ENCODE measurements at regions not wholly inside any gene's neighbourhood (a gene's known extent, or its start where the extent isn't known, plus 50 kb on each side); places are given as distances from the start of the nearest gene placed in this dataset.

- DNase-seq (ENCODE audit: low spot score), result no peak
- TF ChIP-seq CTCF (IDR thresholded peaks at IDR 0.05; ENCODE audit: extremely low read depth, missing control alignments), result no peak
These were observed 63.8 kb upstream of the C1orf87 start for GRCh38 chr1:60137406-60137805.

- no peak for TF ChIP-seq CTCF (IDR thresholded peaks at IDR 0.05; ENCODE audit: extremely low read depth, missing control alignments)
- no peak for DNase-seq (ENCODE audit: low spot score)
These were observed 62.8 kb upstream of the C1orf87 start for GRCh38 chr1:60136395-60136794.

GRCh38 chr1:60134716-60135115 lies 61.1 kb upstream of the C1orf87 start:
- no peak for DNase-seq (ENCODE audit: low spot score)

GRCh38 chr1:60133848-60134247 lies 60.3 kb upstream of the C1orf87 start:
- DNase-seq (ENCODE audit: low spot score), result no peak
- no peak for TF ChIP-seq CTCF (IDR thresholded peaks at IDR 0.05; ENCODE audit: extremely low read depth, missing control alignments)

More at GRCh38 chr1:60134716-60135115, 61.1 kb upstream of the C1orf87 start:
- no peak for TF ChIP-seq CTCF (IDR thresholded peaks at IDR 0.05; ENCODE audit: extremely low read depth, missing control alignments)

GRCh38 chr1:60133000-60133673 lies 59.6 kb upstream of the C1orf87 start:
- TF ChIP-seq CTCF (IDR thresholded peaks at IDR 0.05; ENCODE audit: extremely low read depth, missing control alignments), result no peak
- DNase-seq (ENCODE audit: low spot score), result no peak

- no peak for DNase-seq (ENCODE audit: low spot score)
These were observed 58.5 kb upstream of the C1orf87 start for GRCh38 chr1:60132108-60132507.

GRCh38 chr1:60130703-60131102 lies 57.1 kb upstream of the C1orf87 start:
- TF ChIP-seq CTCF (IDR thresholded peaks at IDR 0.05; ENCODE audit: extremely low read depth, missing control alignments), result no peak
- DNase-seq (ENCODE audit: low spot score), result no peak

More at GRCh38 chr1:60132108-60132507, 58.5 kb upstream of the C1orf87 start:
- TF ChIP-seq CTCF (IDR thresholded peaks at IDR 0.05; ENCODE audit: extremely low read depth, missing control alignments), result no peak
